Fibroblast of the aortic adventitia (primary cell): ENCODE measurements at regions not wholly inside any gene's neighbourhood (a gene's known extent, or its start where the extent isn't known, plus 50 kb on each side); places are given as distances from the start of the nearest gene placed in this dataset.
A peak's percentile ranks its signal among the peaks of the same experiment; 100 is the strongest.
"Not testable (repeated sequence)": the region's sequence is repeated elsewhere in the genome, so short reads cannot be mapped to it uniquely, and the experiment has no call there.

Experiments used
- DNase-seq: peaks from one replicate; pipeline ENCODE4 v3.0.0-alpha.2; 2010; ENCODE audit warnings: low read depth
- H3K4me3 ChIP-seq: 2 replicates; pipeline ENCODE4 v1.5.1; 2011; ENCODE audit warnings: low read depth, mild to moderate bottlenecking, control low read depth, low read length, moderate library complexity
- CTCF ChIP-seq: IDR thresholded peaks from 2 replicates; pipeline ENCODE4 v1.5.1; 2011; ENCODE audit warnings: mild to moderate bottlenecking, low read length, control low read depth, inconsistent platforms; ENCODE audit not compliant: insufficient read depth

- no peak for TF ChIP-seq CTCF
- no peak for DNase-seq
- no peak overlapping the region for H3K4me3 ChIP-seq
These were observed 156.2 kb upstream of the TNRC6C start for GRCh38 chr17:77802333-77802615.

- no peak for TF ChIP-seq CTCF
- peak; percentile 29 for DNase-seq
- H3K4me3 ChIP-seq = no peak overlapping the region
These were observed 155.7 kb upstream of the TNRC6C start for GRCh38 chr17:77802811-77803220.

GRCh38 chr17:77803726-77804125 is 154.8 kb upstream of the TNRC6C start:
- no peak for DNase-seq
- H3K4me3 ChIP-seq = no peak overlapping the region
- no peak for TF ChIP-seq CTCF

- TF ChIP-seq CTCF = no peak
- H3K4me3 ChIP-seq = no peak overlapping the region
- no peak for DNase-seq
These were observed 153.6 kb upstream of the TNRC6C start for GRCh38 chr17:77804796-77805426.

GRCh38 chr17:77805970-77806369 is 152.5 kb upstream of the TNRC6C start:
- DNase-seq, H3K4me3 ChIP-seq: not testable (repeated sequence)

- no peak for TF ChIP-seq CTCF
- DNase-seq = no peak
- no peak overlapping the region for H3K4me3 ChIP-seq
These were observed 151.3 kb upstream of the TNRC6C start for GRCh38 chr17:77807051-77807745.

- TF ChIP-seq CTCF = no peak
- no peak overlapping the region for H3K4me3 ChIP-seq
- no peak for DNase-seq
These were observed 150.6 kb upstream of the TNRC6C start for GRCh38 chr17:77807746-77808441.
